ENCODE measurements at regions not wholly inside any gene's neighbourhood (a gene's known extent, or its start where the extent isn't known, plus 50 kb on each side); places are given as distances from the start of the nearest gene placed in this dataset.
"Not testable (repeated sequence)": the region's sequence is repeated elsewhere in the genome, so short reads cannot be mapped to it uniquely, and the experiment has no call there.

DNA sequence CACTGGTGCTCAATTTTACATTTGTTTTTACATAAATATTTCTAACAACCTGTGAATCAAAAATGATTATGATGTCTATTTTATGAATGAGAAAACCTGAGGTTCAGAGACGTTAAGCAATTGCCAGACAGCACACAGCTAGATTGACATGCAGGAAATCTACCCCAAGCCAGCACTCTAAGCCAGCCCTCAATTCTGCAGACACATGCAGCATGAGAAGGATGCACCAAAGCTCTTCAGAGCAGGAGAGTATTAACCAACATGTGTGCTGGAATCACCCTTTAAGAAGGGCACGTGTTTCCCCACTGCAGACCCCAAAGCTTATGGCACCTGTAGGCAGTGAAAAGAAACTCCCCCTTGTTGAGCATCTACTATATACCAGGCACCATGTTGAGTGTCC is 126.1 kb upstream of the ARHGEF3 start:
- DNase-seq (ENCODE audit: extremely low read depth, low read depth), result no peak

DNA sequence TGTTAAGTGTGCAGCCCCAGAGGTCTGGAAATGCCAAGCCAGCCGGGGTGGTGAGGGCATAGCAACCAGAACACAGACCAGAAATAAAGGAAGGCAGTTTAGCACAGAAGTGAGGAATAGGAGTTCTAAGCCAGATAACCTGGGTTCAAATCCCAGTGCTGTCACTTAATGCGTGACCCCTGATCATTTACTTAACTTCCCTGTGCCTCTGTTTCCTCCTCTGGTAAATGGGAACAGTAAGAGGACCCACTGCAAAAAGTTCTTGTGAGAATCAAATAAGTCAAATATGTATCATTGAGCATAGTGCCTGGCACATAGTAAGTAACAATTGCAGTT is 125.2 kb upstream of the ARHGEF3 start:
- DNase-seq (ENCODE audit: extremely low read depth, low read depth), result no peak

DNA sequence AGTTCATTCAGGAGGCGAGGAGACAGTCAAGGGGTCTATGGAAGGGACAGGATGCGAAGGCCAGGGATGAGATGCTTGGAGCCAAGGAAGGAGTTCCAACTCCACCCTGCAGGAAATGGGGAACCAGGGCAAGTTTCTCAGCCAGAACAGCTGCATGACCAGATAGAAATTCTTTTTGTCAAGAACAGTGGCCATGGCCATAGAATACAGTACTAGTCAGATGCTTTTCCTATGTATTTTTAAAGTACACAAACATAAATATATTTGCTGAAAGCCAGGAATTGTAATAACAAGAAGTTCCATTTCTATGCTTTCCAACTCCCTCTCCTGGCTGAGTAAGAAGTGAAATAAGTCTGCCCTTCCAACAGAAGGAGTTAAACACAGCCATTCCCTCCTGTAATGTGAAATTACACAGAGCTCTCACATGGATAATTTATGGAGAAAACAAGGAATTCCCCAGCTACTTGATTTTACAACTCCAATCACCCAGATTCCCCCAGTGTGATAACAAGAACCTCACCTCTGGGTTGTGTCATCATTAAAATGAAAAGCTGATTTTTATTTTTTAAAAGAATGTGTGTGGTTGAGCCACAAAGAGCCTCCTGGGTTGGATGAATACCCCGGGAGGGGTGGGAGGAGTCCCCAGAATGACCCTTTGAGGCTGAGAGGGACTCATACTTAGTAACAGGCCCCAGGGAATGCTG is 124.6 kb upstream of the ARHGEF3 start:
- DNase-seq (ENCODE audit: extremely low read depth, low read depth), result no peak

DNA sequence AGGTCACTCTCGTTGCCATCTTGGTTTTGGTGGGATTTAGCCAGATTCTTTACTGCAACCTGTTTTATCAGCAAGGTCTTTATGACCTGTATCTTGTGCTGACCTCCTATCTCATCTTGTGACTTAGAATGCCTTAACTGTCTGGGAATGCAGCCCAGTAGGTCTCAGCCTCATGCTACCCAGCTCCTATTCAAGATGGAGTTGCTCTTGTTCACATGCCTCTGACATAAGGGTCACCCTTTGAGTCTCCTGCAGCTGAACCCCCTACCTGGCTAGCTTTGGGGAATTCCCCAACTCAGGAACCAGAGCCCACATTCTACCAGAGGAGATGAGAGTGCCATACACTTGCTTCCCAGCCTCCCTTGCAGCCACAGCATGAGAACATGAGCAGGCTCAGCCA is 123.0 kb upstream of the ARHGEF3 start:
- not testable (repeated sequence) for DNase-seq (ENCODE audit: extremely low read depth, low read depth)

DNA sequence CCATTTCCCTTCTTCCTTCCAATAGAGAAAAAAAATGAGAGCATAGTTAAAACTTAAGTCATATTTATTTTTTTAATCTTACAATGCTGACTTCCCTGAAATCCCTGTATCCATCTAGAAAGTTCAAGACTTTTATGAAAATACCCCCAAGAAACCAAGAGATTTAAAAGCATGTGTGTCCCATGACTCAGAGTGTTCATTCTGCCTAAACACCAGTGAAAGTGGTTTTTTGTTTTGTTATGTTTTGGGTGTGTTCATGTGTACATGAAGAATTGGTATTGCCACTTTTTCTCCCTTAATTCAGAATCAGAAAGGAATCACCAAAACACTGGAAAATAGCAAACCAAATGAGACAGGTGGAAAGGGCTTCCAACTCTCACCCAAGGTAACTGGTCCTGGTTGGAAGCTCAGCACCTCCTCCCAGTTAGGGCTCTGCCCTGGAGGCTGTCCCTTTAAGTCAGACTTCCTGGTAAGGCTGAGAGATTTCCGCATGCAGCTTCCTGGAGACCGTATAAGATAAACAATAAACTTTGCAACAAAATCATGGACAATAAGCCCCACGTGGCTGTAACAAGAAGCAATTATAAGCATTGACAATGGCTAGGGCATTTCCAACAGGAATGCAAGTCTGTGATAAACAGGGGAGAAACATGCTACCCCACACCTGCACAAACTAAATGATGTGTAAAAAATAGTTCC is 121.9 kb upstream of the ARHGEF3 start:
- no peak for DNase-seq (ENCODE audit: extremely low read depth, low read depth)

DNA sequence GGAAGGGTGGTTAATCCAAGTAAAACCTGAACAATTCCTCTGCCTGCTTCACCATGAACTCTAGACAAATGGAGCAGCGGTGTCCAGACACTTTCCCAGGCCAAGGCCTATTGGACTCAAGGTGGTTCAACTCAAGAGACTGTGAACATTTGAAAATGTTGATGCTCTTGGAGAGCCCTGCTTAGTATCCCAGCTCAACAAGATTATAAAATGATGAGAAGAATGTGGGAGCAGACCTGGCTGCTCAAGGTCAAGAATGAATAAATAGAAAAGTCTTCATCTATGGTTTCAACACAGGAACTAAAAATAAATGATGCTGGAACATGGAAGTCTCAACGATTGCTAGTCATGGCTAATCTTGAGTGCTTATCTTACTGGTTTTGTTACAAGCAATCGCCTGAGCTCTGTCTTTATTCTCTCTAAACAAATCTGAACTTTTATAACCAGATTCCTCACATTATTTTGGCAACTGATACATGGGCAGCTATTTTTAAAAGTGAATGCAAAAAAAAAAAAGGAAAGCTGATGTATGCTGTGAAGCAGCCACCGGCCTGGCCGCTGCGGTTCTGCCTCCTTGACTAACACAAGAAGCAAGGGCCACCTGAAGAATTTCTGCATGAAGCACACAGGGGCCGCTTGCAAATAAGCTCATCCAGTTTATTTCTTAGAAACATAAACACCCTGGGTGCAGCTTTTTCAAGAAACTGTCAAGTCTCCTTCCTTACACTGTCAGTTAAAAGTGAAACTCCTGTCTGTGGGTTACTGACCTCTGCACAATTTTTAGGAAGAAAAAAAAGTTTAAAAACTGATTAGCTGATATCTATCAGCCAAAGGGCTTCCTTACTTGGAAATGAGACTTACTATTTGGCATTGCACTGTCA is 120.1 kb upstream of the ARHGEF3 start:
- DNase-seq (ENCODE audit: extremely low read depth, low read depth), result no peak

DNA sequence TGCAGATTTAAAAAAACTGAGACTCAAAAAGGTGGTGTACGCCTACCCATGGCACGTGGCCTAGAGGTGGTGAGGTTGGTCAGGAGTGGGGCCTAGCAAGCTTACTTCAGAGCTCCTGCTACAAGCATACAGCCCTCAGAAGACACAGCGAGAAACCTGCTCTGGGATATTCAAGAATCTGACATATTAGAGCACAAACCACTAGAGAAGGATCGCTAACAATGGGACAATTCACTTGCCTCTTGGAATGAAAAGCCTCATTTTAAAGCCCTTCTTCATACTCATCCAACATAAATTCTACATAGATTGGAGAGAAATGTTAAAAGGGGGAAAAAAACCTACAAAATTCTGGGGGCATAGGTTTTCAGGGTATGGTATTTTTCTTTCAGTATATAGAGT is 118.0 kb upstream of the ARHGEF3 start:
- no peak for DNase-seq (ENCODE audit: extremely low read depth, low read depth)

DNA sequence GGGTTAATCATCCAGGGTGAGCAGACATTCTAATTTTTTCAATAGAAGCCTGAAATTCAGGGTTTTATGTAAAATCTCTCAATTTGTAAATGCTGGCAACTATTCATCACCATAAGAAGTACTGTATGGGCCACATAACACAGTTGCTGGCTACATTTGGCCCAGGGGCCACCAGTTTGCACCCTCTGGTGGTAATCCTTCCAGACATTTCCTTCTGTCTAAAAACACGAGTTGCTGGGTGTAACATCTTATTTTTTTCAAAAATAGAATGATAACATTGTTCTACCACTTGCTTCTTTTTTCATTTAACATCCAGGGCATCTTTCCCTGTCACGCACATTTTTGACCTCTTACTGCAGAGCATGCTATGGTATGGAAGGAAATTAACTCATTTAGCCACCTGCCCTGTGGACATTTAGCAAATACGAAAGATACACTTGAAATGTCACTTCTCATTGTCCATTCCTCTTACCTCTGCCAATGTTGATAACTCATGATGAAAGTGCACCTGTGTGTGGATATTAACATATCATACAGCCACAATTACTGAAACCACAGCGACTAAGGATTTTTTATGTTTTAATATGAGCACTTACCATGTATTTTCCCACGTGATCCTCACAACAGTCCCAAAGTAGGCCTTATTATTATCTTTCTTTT is 117.5 kb upstream of the ARHGEF3 start:
- no peak for DNase-seq (ENCODE audit: extremely low read depth, low read depth)

DNA sequence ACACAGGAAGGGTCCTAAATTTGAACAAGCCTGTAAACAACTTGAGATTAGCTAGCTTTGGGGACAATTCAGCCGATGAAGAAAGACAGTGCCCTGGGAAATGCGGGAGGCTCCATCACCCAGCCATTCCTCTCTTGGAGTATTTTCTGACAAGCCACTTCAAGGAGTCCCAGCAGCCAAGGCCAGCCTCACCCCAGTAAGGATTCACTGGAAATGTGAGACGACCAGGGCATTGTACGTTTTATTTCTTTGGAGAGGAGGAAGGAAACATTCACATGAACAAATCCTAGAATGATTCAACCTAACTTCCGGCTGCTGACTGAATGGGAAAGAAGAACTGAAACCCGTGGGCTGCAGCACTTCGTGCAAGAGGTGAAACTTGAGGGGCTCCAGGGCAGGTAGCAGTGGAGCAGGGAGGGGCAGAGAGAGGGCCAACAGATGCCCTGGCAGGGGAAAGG is 116.4 kb upstream of the ARHGEF3 start:
- no peak for DNase-seq (ENCODE audit: extremely low read depth, low read depth)

DNA sequence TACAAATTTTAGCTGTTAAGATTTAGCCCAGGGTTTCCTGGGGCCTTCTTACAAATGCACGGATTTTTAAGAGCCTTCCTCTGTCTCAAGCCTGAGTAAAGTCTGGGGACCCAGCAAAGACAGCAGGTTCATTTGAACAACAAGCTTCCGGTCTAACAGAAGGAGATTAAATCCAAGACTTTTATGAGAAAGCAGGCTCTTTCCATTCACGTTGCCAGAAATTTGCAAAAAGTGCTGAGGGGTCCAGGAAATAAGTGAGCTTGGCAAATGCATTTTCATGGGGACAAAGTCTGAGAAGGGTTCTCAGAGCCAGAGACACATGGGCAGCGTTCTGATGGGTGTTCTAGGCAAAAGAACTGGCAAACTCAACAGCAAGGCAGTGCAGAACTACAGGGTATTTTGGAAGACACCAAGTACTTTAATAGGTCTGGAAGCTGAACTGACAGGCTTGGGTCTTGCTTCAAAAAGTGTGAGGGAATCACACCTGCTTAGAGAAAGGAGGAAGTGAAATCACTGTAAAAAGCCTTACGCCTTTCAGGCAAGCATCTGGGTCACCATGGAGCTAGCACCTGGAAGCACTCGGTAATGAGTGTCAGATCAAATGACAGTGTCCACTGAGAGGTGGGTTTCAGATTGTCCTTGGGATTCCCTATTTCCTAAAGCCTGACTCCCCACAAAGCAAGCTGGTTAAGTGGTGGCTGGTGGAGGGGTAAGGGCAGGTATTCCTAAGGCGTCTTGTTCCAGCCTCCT is 115.8 kb upstream of the ARHGEF3 start:
- DNase-seq (ENCODE audit: extremely low read depth, low read depth), result no peak

DNA sequence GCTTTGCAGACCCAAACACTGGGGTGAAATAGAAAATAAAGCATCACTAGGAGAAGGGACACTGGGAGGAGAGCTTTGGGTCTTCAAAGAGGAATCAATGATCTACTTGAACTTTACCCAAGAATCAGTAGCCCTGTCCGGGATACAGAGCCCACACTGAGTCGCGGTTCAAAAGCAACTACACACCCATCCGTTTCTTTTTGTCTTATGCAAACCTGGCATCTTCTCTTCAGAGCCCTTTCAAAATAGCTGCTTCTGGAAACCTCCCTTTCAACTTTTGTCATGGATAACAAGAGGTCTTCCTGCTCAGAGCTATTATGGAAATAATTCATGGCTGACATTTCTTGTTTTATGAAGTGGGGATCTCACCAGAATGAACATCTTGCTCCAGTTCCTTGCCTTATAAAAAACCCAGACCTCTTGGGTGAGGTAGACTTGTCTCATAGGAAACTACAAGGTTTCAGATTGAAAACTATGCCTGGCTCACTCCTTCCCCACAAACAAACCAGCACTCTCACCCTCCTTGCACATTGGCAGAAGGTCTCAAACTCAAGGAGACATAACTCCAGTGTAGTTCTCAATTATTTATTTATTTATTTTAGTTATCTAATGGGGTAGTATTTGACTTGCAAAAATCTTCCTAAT is 115.1 kb upstream of the ARHGEF3 start:
- DNase-seq (ENCODE audit: extremely low read depth, low read depth), result no peak

DNA sequence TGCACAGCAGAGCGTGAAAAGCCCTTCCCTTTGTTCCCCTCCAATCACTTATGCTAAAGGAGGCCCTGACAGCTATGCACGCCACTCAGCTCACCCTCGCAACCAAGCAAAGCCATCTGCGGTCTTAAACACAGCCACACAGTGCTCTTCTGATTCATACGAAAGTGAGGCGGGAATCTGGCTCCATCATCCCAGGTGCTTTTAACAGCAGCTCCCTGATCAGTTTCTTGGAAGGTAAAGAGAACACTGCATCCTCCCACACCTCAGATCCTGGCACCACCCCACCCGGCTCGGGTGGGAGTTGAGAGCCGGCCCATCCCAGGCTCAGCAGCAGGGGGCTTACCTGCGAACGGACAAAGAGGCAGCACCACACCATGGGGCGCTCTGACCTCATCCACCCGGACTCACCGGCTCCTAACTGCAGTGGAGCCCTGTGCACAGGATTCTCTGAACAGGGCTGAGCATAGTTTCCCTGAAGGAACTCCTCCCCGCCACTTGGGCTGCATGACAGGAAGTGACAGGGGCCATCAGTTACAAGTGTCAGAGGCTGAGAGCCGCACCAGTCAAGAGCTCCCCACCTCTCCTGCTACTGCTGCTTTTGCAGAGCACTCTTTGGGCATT is 114.3 kb upstream of the ARHGEF3 start:
- no peak for DNase-seq (ENCODE audit: extremely low read depth, low read depth)

DNA sequence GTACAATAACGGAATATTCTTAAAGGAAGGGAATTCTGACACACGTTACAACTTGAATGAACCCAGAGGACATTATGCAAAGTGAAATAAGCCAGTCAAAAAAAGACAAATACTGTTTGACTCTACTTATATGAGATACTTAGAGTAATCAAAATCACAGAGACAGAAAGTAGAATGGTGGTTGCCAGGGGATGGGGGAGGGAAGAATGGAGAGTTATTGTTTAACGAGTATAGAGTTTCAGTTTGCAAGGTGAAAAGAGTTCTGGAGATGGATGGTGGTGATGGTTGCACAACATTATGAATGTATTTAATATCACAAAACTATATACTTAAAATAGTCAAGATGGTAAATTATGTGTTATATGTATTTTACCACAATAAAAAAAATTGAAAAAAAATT is 112.9 kb upstream of the ARHGEF3 start:
- no peak for DNase-seq (ENCODE audit: extremely low read depth, low read depth)

DNA sequence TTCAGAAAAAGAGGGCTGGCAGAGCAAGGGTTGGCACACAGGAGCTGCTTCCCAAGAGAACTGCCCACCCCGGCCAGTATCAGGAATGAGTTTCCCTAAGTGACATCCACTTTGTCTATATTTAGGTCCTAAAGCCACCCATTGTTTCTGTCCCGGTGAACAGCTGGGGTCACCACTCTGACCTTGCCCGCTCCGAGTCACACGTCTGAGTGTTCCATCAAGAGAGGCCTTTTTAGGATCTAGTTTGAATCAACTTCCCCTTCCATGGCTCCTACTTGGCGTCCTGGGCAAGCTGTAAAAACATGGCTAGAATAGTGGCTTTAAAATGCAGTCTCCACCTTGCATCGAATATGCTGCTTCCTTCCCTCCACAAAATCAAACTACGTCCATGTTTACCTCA is 109.6 kb upstream of the ARHGEF3 start:
- DNase-seq (ENCODE audit: extremely low read depth, low read depth), result no peak

DNA sequence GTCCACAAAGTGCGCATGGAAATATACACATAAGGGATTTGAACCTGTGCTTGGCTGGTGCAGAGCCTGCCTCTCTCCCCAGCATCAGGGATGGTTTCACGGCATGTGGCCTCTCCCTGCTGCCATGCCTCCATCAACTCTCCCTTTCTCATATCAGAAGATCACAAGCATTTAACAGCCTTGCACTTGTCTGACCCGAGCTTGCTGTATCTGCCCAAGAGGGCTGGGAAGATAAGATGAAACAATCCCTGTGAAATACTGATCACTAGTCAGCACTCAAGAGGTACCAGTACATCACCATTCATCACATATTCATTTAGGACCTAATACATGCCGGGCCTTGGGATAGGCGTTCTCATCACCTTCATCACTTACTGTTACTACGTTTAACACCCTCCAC is 107.6 kb upstream of the ARHGEF3 start:
- no peak for DNase-seq (ENCODE audit: extremely low read depth, low read depth)

DNA sequence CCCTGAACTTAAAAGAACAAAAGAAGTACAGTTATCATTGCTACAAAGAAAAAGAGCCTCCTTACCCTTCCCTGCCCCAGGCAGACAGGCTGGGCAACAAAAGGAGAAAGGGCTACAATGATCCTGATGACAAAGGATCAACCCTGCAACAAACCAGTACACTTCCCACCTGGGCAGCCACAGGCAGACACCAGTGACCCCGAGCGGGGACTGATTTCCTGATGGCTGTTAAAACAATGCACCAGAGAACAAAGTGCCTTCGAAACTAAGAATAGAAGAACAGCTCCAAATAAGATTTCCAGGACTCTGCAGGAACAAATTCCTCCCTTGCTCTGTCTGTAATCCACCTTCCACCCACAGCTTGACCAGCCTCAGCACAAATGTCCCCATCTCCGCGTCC is 106.3 kb upstream of the ARHGEF3 start:
- DNase-seq (ENCODE audit: extremely low read depth, low read depth), result no peak

DNA sequence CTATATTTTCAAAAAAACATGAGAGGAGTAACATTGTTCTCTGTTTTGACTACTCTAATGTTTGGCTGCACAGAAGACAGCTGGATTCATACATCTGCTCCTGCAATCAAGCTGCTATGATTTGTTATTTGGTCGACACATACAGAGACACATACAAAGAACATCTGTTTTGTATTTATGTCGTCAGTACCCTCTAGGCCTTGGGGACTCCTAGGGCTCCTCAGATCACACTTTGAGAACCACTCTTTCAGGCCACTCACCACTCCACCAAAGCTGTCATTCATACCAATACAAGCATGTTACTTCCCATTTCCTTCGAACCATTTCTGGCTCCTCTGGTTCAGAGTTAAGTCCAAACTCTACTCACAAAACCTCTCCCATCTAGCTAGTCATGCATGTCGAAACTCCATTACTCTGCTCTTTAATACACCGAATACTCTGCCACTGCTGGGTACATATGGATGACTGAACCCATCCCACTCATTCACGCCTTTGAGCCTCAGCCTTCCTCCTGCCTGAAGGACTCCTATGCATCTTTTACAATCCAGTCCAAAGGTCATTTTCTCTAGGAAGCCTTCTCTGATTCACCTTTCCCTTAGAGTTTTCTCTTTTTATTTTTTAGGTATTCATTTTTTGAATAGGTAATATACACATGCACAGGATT is 102.9 kb upstream of the ARHGEF3 start:
- no peak for DNase-seq (ENCODE audit: extremely low read depth, low read depth)

DNA sequence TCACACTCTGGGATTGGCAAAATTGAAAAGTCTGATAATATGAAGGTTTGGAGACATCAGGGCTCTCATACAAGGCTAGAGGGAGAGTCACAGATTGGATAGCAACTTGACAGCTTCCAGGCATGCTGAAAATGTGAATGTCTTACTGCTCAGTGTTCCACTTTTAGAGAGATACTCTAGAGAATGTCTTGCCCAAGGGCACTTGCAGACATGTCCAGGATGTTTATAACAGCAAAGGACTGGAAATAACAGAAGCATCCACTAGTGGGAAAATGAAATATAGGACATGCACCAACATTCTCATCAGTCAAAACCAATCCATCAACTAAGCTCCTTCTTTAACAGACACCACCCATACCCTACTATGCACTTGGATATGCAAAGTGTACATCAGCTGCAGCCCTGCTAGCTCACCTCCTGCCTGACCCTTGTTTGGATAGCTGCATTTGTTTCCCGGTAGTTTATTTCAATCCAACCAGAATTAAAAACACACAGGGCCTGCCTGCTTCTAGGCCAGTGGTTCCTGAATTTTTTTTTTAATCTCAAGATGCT is 101.6 kb upstream of the ARHGEF3 start:
- no peak for DNase-seq (ENCODE audit: extremely low read depth, low read depth)
